Prostate gland (tissue), 2 donors: ENCODE measurements at regions not wholly inside any gene's neighbourhood (a gene's known extent, or its start where the extent isn't known, plus 50 kb on each side); places are given as distances from the start of the nearest gene placed in this dataset.

Source experiments
- CTCF ChIP-seq, 4 experiments: fragments of 200-600 bp in 2 of 4; fragments of 450-650 bp in 2 of 4; sonication (generic) in 2 of 4; IDR thresholded peaks; 1 replicate in 3 of 4; 2 replicates in 1 of 4; pipeline ENCODE4 v1.5.1; 2016 to 2019; ENCODE audit warnings: antibody characterized with exemption in 4 of 4, mild to moderate bottlenecking in 2 of 4, moderate library complexity in 2 of 4
- POLR2A ChIP-seq: fragments of 450-650 bp; IDR thresholded peaks from one replicate; pipeline ENCODE4 v1.6.1; 2016; ENCODE audit warnings: antibody characterized with exemption, mild to moderate bottlenecking

GRCh38 chr11:97143463-97143862 lies 753.6 kb downstream of the JRKL start:
- TF ChIP-seq POLR2A (no peak), CTCF (IDR thresholded peaks at IDR 0.05) (no peak)
